Lung (tissue), 11 donors: ENCODE measurements at regions not wholly inside any gene's neighbourhood (a gene's known extent, or its start where the extent isn't known, plus 50 kb on each side); places are given as distances from the start of the nearest gene placed in this dataset.

Source experiments
- ATAC-seq: fragments of 200-7000 bp; cut with Tn5 transposase; one replicate; pipeline ENCODE4 v1.9.1; 2020; ENCODE audit warnings: moderate number of reproducible peaks; ENCODE audit not compliant: insufficient read depth, low FRiP score
- DNase-seq, 3 donors: peaks; one replicate each; pipeline ENCODE4 v3.0.0-alpha.2; 2013 to 2017
- H3K27ac ChIP-seq, 2 donors: one replicate each; pipeline ENCODE4 v1.5.1; 2013; ENCODE audit warnings: mild to moderate bottlenecking in 2 of 2, moderate library complexity in 2 of 2, control low read depth in 1 of 2, inconsistent platforms in 1 of 2, low read depth in 1 of 2, low read length in 1 of 2
- H3K27me3 ChIP-seq, 3 donors: one replicate each; pipeline ENCODE4 v1.5.1; 2013; ENCODE audit warnings: low read length in 2 of 3; ENCODE audit not compliant: control insufficient read depth in 3 of 3, insufficient read depth in 3 of 3
- H3K36me3 ChIP-seq, 4 donors: one replicate each; pipeline ENCODE4 v1.5.1; 2013; ENCODE audit warnings: low read length in 4 of 4, mild to moderate bottlenecking in 1 of 4, moderate library complexity in 1 of 4; ENCODE audit not compliant: control insufficient read depth in 4 of 4, insufficient read depth in 4 of 4
- H3K4me1 ChIP-seq, 5 donors: one replicate each; pipeline ENCODE4 v1.5.1; 2013; ENCODE audit warnings: low read length in 5 of 5, mild to moderate bottlenecking in 2 of 5, moderate library complexity in 1 of 5; ENCODE audit not compliant: control insufficient read depth in 5 of 5, insufficient read depth in 5 of 5
- H3K4me3 ChIP-seq: one replicate; pipeline ENCODE4 v1.5.1; 2013; ENCODE audit warnings: mild to moderate bottlenecking, control low read depth, moderate library complexity
- H3K9ac ChIP-seq, 2 donors: one replicate each; pipeline ENCODE4 v1.5.1; 2013; ENCODE audit warnings: low read length in 2 of 2, control low read depth in 1 of 2; ENCODE audit not compliant: insufficient read depth in 1 of 2
- H3K9me3 ChIP-seq, 4 donors: one replicate each; pipeline ENCODE4 v1.5.1; 2013; ENCODE audit warnings: low read length in 3 of 4, mild to moderate bottlenecking in 1 of 4, moderate library complexity in 1 of 4; ENCODE audit not compliant: control insufficient read depth in 4 of 4, insufficient read depth in 3 of 4
- CTCF ChIP-seq: IDR thresholded peaks from 2 replicates; pipeline ENCODE4 v1.5.1; 2012; ENCODE audit warnings: mild to moderate bottlenecking; ENCODE audit errors: control extremely low read depth, extremely low read depth
- WGBS, 2 donors: extraction: QIAGEN DNeasy Blood & Tissue Kit; methylation state at CpG; one replicate each; pipeline ENCODE4 v1.1.7; 2013; 5-methylcytosine and 5-hydroxymethylcytosine counted together
- donor health status: control.
- donor health status: control.
- donor health status: Bipolar disorder and iron deficiency.
- donor health status: healthy.
- donor health status: DM: yes; HTN: yes; CAD: no.

GRCh38 chr3:66898155-66898554, 100.0 kb upstream of the KBTBD8 start:
- Histone ChIP-seq H3K27ac (no peak overlapping the region), H3K9me3 (peaks cover 0 to 9% (median 5%) of the 10 kb centered on the region in 4 donors), H3K27me3 (no peaks in the 10 kb centered on the region), H3K9ac (no peak overlapping the region), H3K4me1 (no peaks in the 10 kb centered on the region), H3K4me3 (no peak overlapping the region), H3K36me3 (no peaks in the 10 kb centered on the region)
- TF ChIP-seq CTCF, result no peak
- DNase-seq (no peak), ATAC-seq (no peak)
- WGBS, 2 donors, result 75 to 86% methylated on average over 6 of the region's 6 CpGs

- Histone ChIP-seq H3K4me1 (no peaks in the 10 kb centered on the region), H3K9me3 (peaks cover 0 to 7% (median 3%) of the 10 kb centered on the region in 4 donors), H3K27me3 (peaks cover 0 to 2% (median 0%) of the 10 kb centered on the region in 3 donors), H3K4me3 (no peak overlapping the region), H3K36me3 (no peaks in the 10 kb centered on the region), H3K27ac (no peak overlapping the region), H3K9ac (no peak overlapping the region)
- DNase-seq (no peak), ATAC-seq (no peak)
- WGBS, 2 donors, result 60 to 69% methylated on average over 2 of the region's 2 CpGs
- TF ChIP-seq CTCF, result no peak
Observed at GRCh38 chr3:66904336-66904735, 93.8 kb upstream of the KBTBD8 start.

GRCh38 chr3:66904831-66905493, 93.1 kb upstream of the KBTBD8 start:
- no peak for TF ChIP-seq CTCF

GRCh38 chr3:66907136-66907535, 91.0 kb upstream of the KBTBD8 start:
- no peak for TF ChIP-seq CTCF
- DNase-seq (no peak), ATAC-seq (no peak)
- no peak overlapping the region for H3K4me3 ChIP-seq
- H3K27ac ChIP-seq, result no peak overlapping the region
- WGBS, 2 donors, result 90 to 95% methylated on average over 3 of the region's 3 CpGs
- peaks cover 0 to 2% (median 0%) of the 10 kb centered on the region in 3 donors for H3K27me3 ChIP-seq
- peaks cover 0 to 2% (median 0%) of the 10 kb centered on the region in 4 donors for H3K9me3 ChIP-seq
- H3K36me3 ChIP-seq, result no peaks in the 10 kb centered on the region
- no peaks in the 10 kb centered on the region for H3K4me1 ChIP-seq
- no peak overlapping the region for H3K9ac ChIP-seq

More at GRCh38 chr3:66904831-66905493, 93.1 kb upstream of the KBTBD8 start:
- no peaks in the 10 kb centered on the region for H3K36me3 ChIP-seq
- H3K27me3 ChIP-seq, result peaks cover 0 to 2% (median 0%) of the 10 kb centered on the region in 3 donors
- ATAC-seq, result no peak
- no peak overlapping the region for H3K4me3 ChIP-seq
- 36 to 46% methylated on average over 2 of the region's 2 CpGs for WGBS, 2 donors
- H3K27ac ChIP-seq, result no peak overlapping the region
- H3K4me1 ChIP-seq, result no peaks in the 10 kb centered on the region
- no peak overlapping the region for H3K9ac ChIP-seq
- no peak for DNase-seq
- H3K9me3 ChIP-seq, result peaks cover 0 to 7% (median 3%) of the 10 kb centered on the region in 4 donors
